ENCODE measurements at regions not wholly inside any gene's neighbourhood (a gene's known extent, or its start where the extent isn't known, plus 50 kb on each side); places are given as distances from the start of the nearest gene placed in this dataset.

- dilution Hi-C loops (cut with MboI; ENCODE audit: extremely low pct_ligation_motif_present, low sequenced_read_pairs), result no loop called here
- no peak overlapping the region for H3K9ac ChIP-seq (replicated peaks; ENCODE audit: extremely low read depth, insufficient read depth, low read length)
- no peak overlapping the region for H3K4me3 ChIP-seq (replicated peaks in 1 of 3; ENCODE audit: insufficient read depth in 1 of 3, low read depth in 1 of 3, low read length in 3 of 3)
These were observed 532.4 kb downstream of the ANXA1 start for GRCh38 chr9:73683862-73684591.

More at GRCh38 chr9:73683862-73684591, 532.4 kb downstream of the ANXA1 start:
- ChIA-PET CTCF (interaction anchor here (0.9 to 1.4 kb wide), 2 partner anchors 886 to 959 kb away, joined by 4 read pairs; no protein-coding TSS in a partner anchor), POLR2A (no interaction called here)
- no peaks in the 10 kb centered on the region for H4K20me1 ChIP-seq (replicated peaks; ENCODE audit: control insufficient read depth, extremely low read depth, insufficient read depth, low read length)
- H3K36me3 ChIP-seq (ENCODE audit: control insufficient read depth in 2 of 2, extremely low read depth in 1 of 2, insufficient read depth in 2 of 2, low read length in 2 of 2), result no peaks in the 10 kb centered on the region
- TF ChIP-seq POLR2A (IDR thresholded peaks at IDR 0.05; ENCODE audit: low read depth, low read length) (no peak), MYC (IDR thresholded peaks at IDR 0.05; ENCODE audit: low read depth, low read length) (no peak), CTCF (IDR thresholded peaks at IDR 0.05; ENCODE audit: extremely low read depth in 1 of 2, insufficient read depth in 1 of 2, low read depth in 1 of 2, low read length in 2 of 2) (peak; percentile 13 to 23), POLR2AphosphoS5 (IDR thresholded peaks at IDR 0.05; ENCODE audit: insufficient read depth, low read depth, low read length) (no peak), GATA2 (IDR thresholded peaks at IDR 0.05; ENCODE audit: insufficient read depth, insufficient read length, low read depth, low read length) (no peak)
- H3K79me2 ChIP-seq (ENCODE audit: control insufficient read depth, insufficient read depth, low read length), result no peaks in the 10 kb centered on the region
- no peaks in the 10 kb centered on the region for H3K27me3 ChIP-seq (ENCODE audit: control insufficient read depth in 2 of 2, insufficient read depth in 2 of 2, low read length in 2 of 2)
- no peak overlapping the region for H2AFZ ChIP-seq (ENCODE audit: low read depth, low read length)
- H3K9me3 ChIP-seq (replicated peaks; ENCODE audit: control insufficient read depth, insufficient read depth, low read length), result no peaks in the 10 kb centered on the region
- H3K9me1 ChIP-seq (replicated peaks; ENCODE audit: control insufficient read depth, extremely low read depth, insufficient read depth, low read length), result no peaks in the 10 kb centered on the region
- H3K27ac ChIP-seq (ENCODE audit: insufficient read depth, low read depth, low read length), result no peak overlapping the region
- FAIRE-seq (no peak), DNase-seq (ENCODE audit: low read depth, low spot score) (peak; percentile 16)
- no peak overlapping the region for H3K4me2 ChIP-seq (ENCODE audit: insufficient read depth, low read length)
- intact Hi-C loops (cut with micrococcal nuclease), result loop anchor here (5.0 kb wide), 2 partner anchors 963 to 1058 kb away; no protein-coding TSS in a partner anchor
- no peaks in the 10 kb centered on the region for H3K4me1 ChIP-seq (ENCODE audit: control insufficient read depth, extremely low read depth, insufficient read depth, low read length)
- no TSS peak for BruUV-seq (replicated peaks)

All from endothelial cell of umbilical vein (primary cell).